ENCODE measurements at regions not wholly inside any gene's neighbourhood (a gene's known extent, or its start where the extent isn't known, plus 50 kb on each side); places are given as distances from the start of the nearest gene placed in this dataset.

DNA sequence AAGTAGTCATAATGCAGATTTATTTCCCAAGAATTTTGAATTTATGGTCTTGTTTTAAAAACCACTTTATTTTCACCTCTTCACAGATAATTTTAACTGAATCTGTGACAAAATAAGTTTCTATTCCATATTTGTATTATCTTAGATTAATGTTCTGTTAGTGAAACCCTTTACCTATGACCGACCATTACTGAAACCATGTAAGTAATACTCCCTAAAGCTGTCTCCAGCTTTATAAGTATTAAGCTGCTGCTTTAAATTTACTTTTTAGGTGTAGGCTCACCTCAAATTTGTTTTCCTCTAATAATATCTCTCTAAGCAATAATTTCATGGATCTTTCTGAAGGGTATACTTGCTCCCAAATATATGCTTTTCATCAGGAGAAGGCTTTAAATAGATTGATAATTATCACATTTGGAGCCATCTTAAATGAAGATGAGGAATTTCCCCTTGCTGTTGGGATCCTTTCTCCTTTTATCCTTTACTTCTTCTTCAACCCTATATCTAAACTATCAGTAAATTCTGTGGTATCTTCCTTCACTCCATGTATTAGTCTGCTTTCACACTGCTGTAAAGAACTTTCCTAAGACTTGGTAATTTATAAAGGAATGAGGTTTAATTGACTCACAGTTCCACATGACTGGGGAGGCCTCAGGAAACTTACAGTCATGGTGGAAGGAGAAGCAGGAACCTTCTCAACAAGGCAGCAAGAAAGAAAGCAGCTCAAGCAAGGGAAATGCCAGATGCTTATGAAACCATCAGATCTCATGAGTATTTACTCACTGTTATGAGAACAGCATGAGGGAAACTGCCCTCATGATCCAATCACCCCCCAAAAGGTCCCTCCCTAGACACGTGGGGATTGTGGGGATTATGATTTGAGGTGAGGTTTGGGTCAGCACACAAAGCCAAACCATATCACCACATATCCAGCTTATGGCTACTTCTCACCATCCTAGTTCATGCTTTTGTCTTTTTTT lies 92.3 kb upstream of the P2RY1 start:
- Histone ChIP-seq H3K9me3 (ENCODE audit: control extremely low read depth in 1 of 5, control insufficient read depth in 4 of 5, insufficient read depth in 2 of 5, low read depth in 1 of 5, low read length in 4 of 5) (peaks cover 0 to 3% (median 0%) of the 10 kb centered on the region in 5 experiments), H3K4me3 (ENCODE audit: control insufficient read depth in 1 of 7, extremely low read depth in 1 of 7, insufficient read depth in 4 of 7, low read depth in 2 of 7, low read length in 6 of 7) (no peak overlapping the region), H3K4me1 (ENCODE audit: control extremely low read depth in 1 of 4, control insufficient read depth in 4 of 4, insufficient read depth in 4 of 4, low read length in 3 of 4) (peaks cover 0 to 8% (median 0%) of the 10 kb centered on the region in 4 experiments), H3K27me3 (replicated peaks in 2 of 5; ENCODE audit: control insufficient read depth in 4 of 5, insufficient read depth in 5 of 5, low read length in 4 of 5) (no peaks in the 10 kb centered on the region), H3K36me3 (ENCODE audit: control insufficient read depth in 4 of 4, insufficient read depth in 4 of 4, low read length in 3 of 4) (no peaks in the 10 kb centered on the region), H3K27ac (ENCODE audit: insufficient read depth in 1 of 2, low read depth in 1 of 2, low read length in 2 of 2, poor library complexity in 1 of 2, severe bottlenecking in 2 of 2) (no peak overlapping the region)
- no CpG with 5 or more reads among the region's 2 CpGs for WGBS (ENCODE audit: insufficient coverage)
- ChIA-PET POLR2A (no interaction called here), CTCF (no interaction called here)
- DNase-seq = no peak

DNA sequence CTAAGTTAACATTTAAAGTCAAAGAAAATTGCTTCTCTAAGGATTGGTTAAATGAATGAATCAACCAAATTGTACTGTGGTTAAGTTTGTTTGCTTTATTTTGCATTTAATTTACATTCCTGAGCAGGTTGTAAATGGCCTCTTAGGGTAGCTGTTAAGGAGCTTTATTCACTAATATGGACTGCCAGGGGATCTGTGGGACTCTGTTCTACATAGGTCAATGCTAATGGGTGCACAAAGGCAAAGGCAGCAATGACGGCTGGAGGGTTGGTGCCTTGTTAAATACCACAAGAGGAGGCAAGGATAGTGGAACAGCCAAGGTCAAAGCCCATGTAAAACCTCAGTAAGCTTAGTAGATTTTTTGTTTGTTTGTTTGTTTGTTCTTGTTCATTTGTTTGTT lies 89.3 kb upstream of the P2RY1 start:
- WGBS (ENCODE audit: insufficient coverage) = 100% methylated on average over 1 of the region's 1 CpG
- H3K27ac ChIP-seq (ENCODE audit: insufficient read depth in 1 of 2, low read depth in 1 of 2, low read length in 2 of 2, poor library complexity in 1 of 2, severe bottlenecking in 2 of 2) = no peak overlapping the region
- no peak for DNase-seq
- no peak overlapping the region for H3K4me3 ChIP-seq (ENCODE audit: control insufficient read depth in 1 of 7, extremely low read depth in 1 of 7, insufficient read depth in 4 of 7, low read depth in 2 of 7, low read length in 6 of 7)
- no peaks in the 10 kb centered on the region for H3K36me3 ChIP-seq (ENCODE audit: control insufficient read depth in 4 of 4, insufficient read depth in 4 of 4, low read length in 3 of 4)
- POLR2A ChIA-PET = no interaction called here
- H3K4me1 ChIP-seq (ENCODE audit: control extremely low read depth in 1 of 4, control insufficient read depth in 4 of 4, insufficient read depth in 4 of 4, low read length in 3 of 4) = no peaks in the 10 kb centered on the region
- CTCF ChIA-PET = interaction anchor here (1.3 kb wide), 2 partner anchors 15 to 34 kb away, joined by 3 read pairs; no protein-coding TSS in a partner anchor
- H3K27me3 ChIP-seq (replicated peaks in 2 of 5; ENCODE audit: control insufficient read depth in 4 of 5, insufficient read depth in 5 of 5, low read length in 4 of 5) = no peaks in the 10 kb centered on the region
- peaks cover 0 to 13% (median 0%) of the 10 kb centered on the region in 5 experiments for H3K9me3 ChIP-seq (ENCODE audit: control extremely low read depth in 1 of 5, control insufficient read depth in 4 of 5, insufficient read depth in 2 of 5, low read depth in 1 of 5, low read length in 4 of 5)

DNA sequence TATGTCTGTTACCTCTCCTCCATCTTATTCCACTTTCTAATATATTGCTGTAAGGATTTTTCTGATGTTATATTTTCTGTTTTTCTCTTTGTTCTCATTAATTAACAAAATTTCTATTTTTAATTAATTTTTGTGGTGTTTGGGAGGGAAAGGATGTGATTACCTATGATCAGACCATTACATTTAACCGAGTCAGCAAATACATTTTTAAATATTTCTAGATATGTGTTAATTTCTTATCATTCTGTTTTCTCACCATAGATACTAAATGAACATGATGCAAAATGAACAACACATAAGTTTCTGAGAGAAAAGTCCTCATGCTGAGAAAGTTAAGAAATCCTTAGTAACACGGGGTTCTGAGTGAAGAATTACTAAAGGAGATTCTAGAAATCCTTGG lies 80.6 kb upstream of the P2RY1 start:
- ChIA-PET CTCF (no interaction called here), POLR2A (no interaction called here)
- WGBS (ENCODE audit: insufficient coverage) = 100% methylated on average over 1 of the region's 2 CpGs
- no peak for DNase-seq
- Histone ChIP-seq H3K9me3 (ENCODE audit: control extremely low read depth in 1 of 5, control insufficient read depth in 4 of 5, insufficient read depth in 2 of 5, low read depth in 1 of 5, low read length in 4 of 5) (peaks cover 0 to 19% (median 0%) of the 10 kb centered on the region in 5 experiments), H3K27me3 (replicated peaks in 2 of 5; ENCODE audit: control insufficient read depth in 4 of 5, insufficient read depth in 5 of 5, low read length in 4 of 5) (no peaks in the 10 kb centered on the region), H3K4me3 (ENCODE audit: control insufficient read depth in 1 of 7, extremely low read depth in 1 of 7, insufficient read depth in 4 of 7, low read depth in 2 of 7, low read length in 6 of 7) (no peak overlapping the region), H3K4me1 (ENCODE audit: control extremely low read depth in 1 of 4, control insufficient read depth in 4 of 4, insufficient read depth in 4 of 4, low read length in 3 of 4) (no peaks in the 10 kb centered on the region), H3K27ac (ENCODE audit: insufficient read depth in 1 of 2, low read depth in 1 of 2, low read length in 2 of 2, poor library complexity in 1 of 2, severe bottlenecking in 2 of 2) (no peak overlapping the region), H3K36me3 (ENCODE audit: control insufficient read depth in 4 of 4, insufficient read depth in 4 of 4, low read length in 3 of 4) (no peaks in the 10 kb centered on the region)

DNA sequence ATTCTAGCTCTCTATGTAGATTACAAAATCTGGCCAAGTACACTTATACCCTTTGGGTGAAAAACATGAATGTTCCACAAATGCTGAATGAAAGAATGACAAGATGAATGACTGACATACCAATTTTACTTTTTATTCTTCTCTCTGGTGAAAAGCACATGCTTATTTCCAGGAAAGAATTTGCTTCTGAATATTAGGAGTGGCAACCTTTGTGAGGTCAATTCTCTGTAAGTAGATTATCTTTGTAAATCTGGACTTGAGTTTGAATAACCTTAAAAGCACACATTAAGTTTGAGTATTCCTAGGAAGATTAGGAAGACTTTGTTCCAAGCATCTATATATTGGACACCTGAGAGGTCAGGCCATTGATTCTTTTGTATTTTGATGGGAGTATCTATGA lies 78.1 kb upstream of the P2RY1 start:
- no peaks in the 10 kb centered on the region for H3K27me3 ChIP-seq (replicated peaks in 2 of 5; ENCODE audit: control insufficient read depth in 4 of 5, insufficient read depth in 5 of 5, low read length in 4 of 5)
- DNase-seq = no peak
- ChIA-PET CTCF (no interaction called here), POLR2A (no interaction called here)
- no peaks in the 10 kb centered on the region for H3K4me1 ChIP-seq (ENCODE audit: control extremely low read depth in 1 of 4, control insufficient read depth in 4 of 4, insufficient read depth in 4 of 4, low read length in 3 of 4)
- no peaks in the 10 kb centered on the region for H3K36me3 ChIP-seq (ENCODE audit: control insufficient read depth in 4 of 4, insufficient read depth in 4 of 4, low read length in 3 of 4)
- no peak overlapping the region for H3K27ac ChIP-seq (ENCODE audit: insufficient read depth in 1 of 2, low read depth in 1 of 2, low read length in 2 of 2, poor library complexity in 1 of 2, severe bottlenecking in 2 of 2)
- no peaks in the 10 kb centered on the region for H3K9me3 ChIP-seq (ENCODE audit: control extremely low read depth in 1 of 5, control insufficient read depth in 4 of 5, insufficient read depth in 2 of 5, low read depth in 1 of 5, low read length in 4 of 5)
- H3K4me3 ChIP-seq (ENCODE audit: control insufficient read depth in 1 of 7, extremely low read depth in 1 of 7, insufficient read depth in 4 of 7, low read depth in 2 of 7, low read length in 6 of 7) = no peak overlapping the region

GRCh38 chr3:152760024-152760563 lies 74.8 kb upstream of the P2RY1 start:
- DNase-seq = no peak
- peaks cover 0 to 6% (median 3%) of the 10 kb centered on the region in 5 experiments for H3K9me3 ChIP-seq (ENCODE audit: control extremely low read depth in 1 of 5, control insufficient read depth in 4 of 5, insufficient read depth in 2 of 5, low read depth in 1 of 5, low read length in 4 of 5)
- no peaks in the 10 kb centered on the region for H3K36me3 ChIP-seq (ENCODE audit: control insufficient read depth in 4 of 4, insufficient read depth in 4 of 4, low read length in 3 of 4)
- H3K4me1 ChIP-seq (ENCODE audit: control extremely low read depth in 1 of 4, control insufficient read depth in 4 of 4, insufficient read depth in 4 of 4, low read length in 3 of 4) = no peaks in the 10 kb centered on the region
- ChIA-PET POLR2A (no interaction called here), CTCF (interaction anchor here (0.9 to 1.3 kb wide), 2 partner anchors 14 to 18 kb away, joined by 3 read pairs; no protein-coding TSS in a partner anchor)
- no peak overlapping the region for H3K27ac ChIP-seq (ENCODE audit: insufficient read depth in 1 of 2, low read depth in 1 of 2, low read length in 2 of 2, poor library complexity in 1 of 2, severe bottlenecking in 2 of 2)
- no peak overlapping the region for H3K4me3 ChIP-seq (ENCODE audit: control insufficient read depth in 1 of 7, extremely low read depth in 1 of 7, insufficient read depth in 4 of 7, low read depth in 2 of 7, low read length in 6 of 7)
- 95% methylated on average over 4 of the region's 4 CpGs for WGBS (ENCODE audit: insufficient coverage)
- no peaks in the 10 kb centered on the region for H3K27me3 ChIP-seq (replicated peaks in 2 of 5; ENCODE audit: control insufficient read depth in 4 of 5, insufficient read depth in 5 of 5, low read length in 4 of 5)

- ChIA-PET CTCF (interaction anchor here (0.9 to 1.3 kb wide), 2 partner anchors 14 to 17 kb away, joined by 3 read pairs; no protein-coding TSS in a partner anchor), POLR2A (no interaction called here)
- WGBS (ENCODE audit: insufficient coverage) = no CpG with 5 or more reads among the region's 3 CpGs
These were observed 74.3 kb upstream of the P2RY1 start for GRCh38 chr3:152760591-152760990.

GRCh38 chr3:152768478-152768877 lies 66.5 kb upstream of the P2RY1 start:
- H3K27ac ChIP-seq (ENCODE audit: insufficient read depth in 1 of 2, low read depth in 1 of 2, low read length in 2 of 2, poor library complexity in 1 of 2, severe bottlenecking in 2 of 2) = no peak overlapping the region
- no peaks in the 10 kb centered on the region for H3K27me3 ChIP-seq (replicated peaks in 2 of 5; ENCODE audit: control insufficient read depth in 4 of 5, insufficient read depth in 5 of 5, low read length in 4 of 5)
- POLR2A ChIA-PET = no interaction called here
- no CpG with 5 or more reads among the region's 3 CpGs for WGBS (ENCODE audit: insufficient coverage)
- no peaks in the 10 kb centered on the region for H3K36me3 ChIP-seq (ENCODE audit: control insufficient read depth in 4 of 4, insufficient read depth in 4 of 4, low read length in 3 of 4)
- CTCF ChIA-PET = no interaction called here
- H3K4me3 ChIP-seq (ENCODE audit: control insufficient read depth in 1 of 7, extremely low read depth in 1 of 7, insufficient read depth in 4 of 7, low read depth in 2 of 7, low read length in 6 of 7) = no peak overlapping the region
- peaks cover 0 to 6% (median under 1%) of the 10 kb centered on the region in 5 experiments for H3K9me3 ChIP-seq (ENCODE audit: control extremely low read depth in 1 of 5, control insufficient read depth in 4 of 5, insufficient read depth in 2 of 5, low read depth in 1 of 5, low read length in 4 of 5)
- H3K4me1 ChIP-seq (ENCODE audit: control extremely low read depth in 1 of 4, control insufficient read depth in 4 of 4, insufficient read depth in 4 of 4, low read length in 3 of 4) = no peaks in the 10 kb centered on the region
- no peak for DNase-seq

More at GRCh38 chr3:152760591-152760990, 74.3 kb upstream of the P2RY1 start:
- H3K36me3 ChIP-seq (ENCODE audit: control insufficient read depth in 4 of 4, insufficient read depth in 4 of 4, low read length in 3 of 4) = no peaks in the 10 kb centered on the region
- H3K4me3 ChIP-seq (ENCODE audit: control insufficient read depth in 1 of 7, extremely low read depth in 1 of 7, insufficient read depth in 4 of 7, low read depth in 2 of 7, low read length in 6 of 7) = no peak overlapping the region
- H3K27me3 ChIP-seq (replicated peaks in 2 of 5; ENCODE audit: control insufficient read depth in 4 of 5, insufficient read depth in 5 of 5, low read length in 4 of 5) = no peaks in the 10 kb centered on the region
- no peak for DNase-seq
- H3K9me3 ChIP-seq (ENCODE audit: control extremely low read depth in 1 of 5, control insufficient read depth in 4 of 5, insufficient read depth in 2 of 5, low read depth in 1 of 5, low read length in 4 of 5) = peaks cover 0 to 6% (median 3%) of the 10 kb centered on the region in 5 experiments
- H3K27ac ChIP-seq (ENCODE audit: insufficient read depth in 1 of 2, low read depth in 1 of 2, low read length in 2 of 2, poor library complexity in 1 of 2, severe bottlenecking in 2 of 2) = no peak overlapping the region
- H3K4me1 ChIP-seq (ENCODE audit: control extremely low read depth in 1 of 4, control insufficient read depth in 4 of 4, insufficient read depth in 4 of 4, low read length in 3 of 4) = no peaks in the 10 kb centered on the region
